ENCODE measurements at regions not wholly inside any gene's neighbourhood (a gene's known extent, or its start where the extent isn't known, plus 50 kb on each side); places are given as distances from the start of the nearest gene placed in this dataset.
"Not testable (repeated sequence)": the region's sequence is repeated elsewhere in the genome, so short reads cannot be mapped to it uniquely, and the experiment has no call there.

GRCh38 chr11:71088314-71089215 lies 163.8 kb downstream of the SHANK2 start:
- not testable (repeated sequence) for H3K4me3 ChIP-seq (ENCODE audit: low read depth, low read length); H3K9me3 ChIP-seq (ENCODE audit: control insufficient read depth, insufficient read depth, low read depth, low read length); H3K9ac ChIP-seq (ENCODE audit: low read length); H3K27ac ChIP-seq (ENCODE audit: low read depth, low read length); H3K4me1 ChIP-seq (ENCODE audit: control insufficient read depth, insufficient read depth, low read length); H3K27me3 ChIP-seq (ENCODE audit: control insufficient read depth, insufficient read depth, low read length)
- H3K36me3 ChIP-seq (ENCODE audit: control insufficient read depth, insufficient read depth, low read length) = peaks cover 18% of the 10 kb centered on the region; the same call in 1 of the 2 replicates

GRCh38 chr11:71086687-71087258 lies 165.6 kb downstream of the SHANK2 start:
- H3K36me3 ChIP-seq (ENCODE audit: control insufficient read depth, insufficient read depth, low read length) = peaks cover 12% of the 10 kb centered on the region; the same call in 1 of the 2 replicates
- H3K9ac ChIP-seq (ENCODE audit: low read length) = no peak overlapping the region
- H3K4me3 ChIP-seq (ENCODE audit: low read depth, low read length) = no peak overlapping the region
- H3K27me3 ChIP-seq (ENCODE audit: control insufficient read depth, insufficient read depth, low read length) = no peaks in the 10 kb centered on the region
- H3K27ac ChIP-seq (ENCODE audit: low read depth, low read length) = no peak overlapping the region
- H3K9me3 ChIP-seq (ENCODE audit: control insufficient read depth, insufficient read depth, low read depth, low read length) = no peaks in the 10 kb centered on the region
- H3K4me1 ChIP-seq (ENCODE audit: control insufficient read depth, insufficient read depth, low read length) = no peaks in the 10 kb centered on the region

- H3K27me3 ChIP-seq (ENCODE audit: control insufficient read depth, insufficient read depth, low read length) = no peaks in the 10 kb centered on the region
- H3K36me3 ChIP-seq (ENCODE audit: control insufficient read depth, insufficient read depth, low read length) = peaks cover 3% of the 10 kb centered on the region; the same call in 1 of the 2 replicates
- no peaks in the 10 kb centered on the region for H3K4me1 ChIP-seq (ENCODE audit: control insufficient read depth, insufficient read depth, low read length)
- no peak overlapping the region for H3K27ac ChIP-seq (ENCODE audit: low read depth, low read length)
- no peaks in the 10 kb centered on the region for H3K9me3 ChIP-seq (ENCODE audit: control insufficient read depth, insufficient read depth, low read depth, low read length)
- no peak overlapping the region for H3K9ac ChIP-seq (ENCODE audit: low read length)
- H3K4me3 ChIP-seq (ENCODE audit: low read depth, low read length) = no peak overlapping the region
These were observed 167.9 kb downstream of the SHANK2 start for GRCh38 chr11:71084306-71085012.

- no peak overlapping the region for H3K4me3 ChIP-seq (ENCODE audit: low read depth, low read length)
- H3K27ac ChIP-seq (ENCODE audit: low read depth, low read length) = no peak overlapping the region
- H3K4me1 ChIP-seq (ENCODE audit: control insufficient read depth, insufficient read depth, low read length) = no peaks in the 10 kb centered on the region
- peaks cover 6% of the 10 kb centered on the region; the same call in 1 of the 2 replicates for H3K9me3 ChIP-seq (ENCODE audit: control insufficient read depth, insufficient read depth, low read depth, low read length)
- H3K36me3 ChIP-seq (ENCODE audit: control insufficient read depth, insufficient read depth, low read length) = no peaks in the 10 kb centered on the region
- no peaks in the 10 kb centered on the region for H3K27me3 ChIP-seq (ENCODE audit: control insufficient read depth, insufficient read depth, low read length)
- H3K9ac ChIP-seq (ENCODE audit: low read length) = no peak overlapping the region
These were observed 169.3 kb downstream of the SHANK2 start for GRCh38 chr11:71083105-71083504.

GRCh38 chr11:71082454-71082853 lies 169.9 kb downstream of the SHANK2 start:
- no peaks in the 10 kb centered on the region for H3K4me1 ChIP-seq (ENCODE audit: control insufficient read depth, insufficient read depth, low read length)
- no peaks in the 10 kb centered on the region for H3K36me3 ChIP-seq (ENCODE audit: control insufficient read depth, insufficient read depth, low read length)
- H3K27me3 ChIP-seq (ENCODE audit: control insufficient read depth, insufficient read depth, low read length) = no peaks in the 10 kb centered on the region
- H3K4me3 ChIP-seq (ENCODE audit: low read depth, low read length) = no peak overlapping the region
- H3K9me3 ChIP-seq (ENCODE audit: control insufficient read depth, insufficient read depth, low read depth, low read length) = peaks cover 6% of the 10 kb centered on the region; the same call in 1 of the 2 replicates
- no peak overlapping the region for H3K9ac ChIP-seq (ENCODE audit: low read length)
- no peak overlapping the region for H3K27ac ChIP-seq (ENCODE audit: low read depth, low read length)

- Histone ChIP-seq H3K27me3 (ENCODE audit: control insufficient read depth, insufficient read depth, low read length) (no peaks in the 10 kb centered on the region), H3K27ac (ENCODE audit: low read depth, low read length) (no peak overlapping the region), H3K4me1 (ENCODE audit: control insufficient read depth, insufficient read depth, low read length) (no peaks in the 10 kb centered on the region), H3K9ac (ENCODE audit: low read length) (no peak overlapping the region), H3K9me3 (ENCODE audit: control insufficient read depth, insufficient read depth, low read depth, low read length) (peaks cover 6% of the 10 kb centered on the region; the same call in 1 of the 2 replicates), H3K4me3 (ENCODE audit: low read depth, low read length) (no peak overlapping the region), H3K36me3 (ENCODE audit: control insufficient read depth, insufficient read depth, low read length) (no peaks in the 10 kb centered on the region)
These were observed 170.6 kb downstream of the SHANK2 start for GRCh38 chr11:71081704-71082230.

- H3K4me1 ChIP-seq (ENCODE audit: control insufficient read depth, insufficient read depth, low read length) = no peaks in the 10 kb centered on the region; the same call in 1 of the 2 replicates
- H3K27me3 ChIP-seq (ENCODE audit: control insufficient read depth, insufficient read depth, low read length) = no peaks in the 10 kb centered on the region
- H3K4me3 ChIP-seq (ENCODE audit: low read depth, low read length) = no peak overlapping the region
- H3K36me3 ChIP-seq (ENCODE audit: control insufficient read depth, insufficient read depth, low read length) = no peaks in the 10 kb centered on the region
- no peak overlapping the region for H3K9ac ChIP-seq (ENCODE audit: low read length)
- no peak overlapping the region for H3K27ac ChIP-seq (ENCODE audit: low read depth, low read length)
- peaks cover 6% of the 10 kb centered on the region; the same call in 1 of the 2 replicates for H3K9me3 ChIP-seq (ENCODE audit: control insufficient read depth, insufficient read depth, low read depth, low read length)
These were observed 171.9 kb downstream of the SHANK2 start for GRCh38 chr11:71080239-71081097.

- Histone ChIP-seq H3K27ac (ENCODE audit: low read depth, low read length) (no peak overlapping the region), H3K9me3 (ENCODE audit: control insufficient read depth, insufficient read depth, low read depth, low read length) (peaks cover 6% of the 10 kb centered on the region; the same call in 1 of the 2 replicates), H3K4me1 (ENCODE audit: control insufficient read depth, insufficient read depth, low read length) (no peaks in the 10 kb centered on the region; the same call in 1 of the 2 replicates), H3K9ac (ENCODE audit: low read length) (no peak overlapping the region), H3K27me3 (ENCODE audit: control insufficient read depth, insufficient read depth, low read length) (no peaks in the 10 kb centered on the region), H3K36me3 (ENCODE audit: control insufficient read depth, insufficient read depth, low read length) (no peaks in the 10 kb centered on the region), H3K4me3 (ENCODE audit: low read depth, low read length) (no peak overlapping the region)
These were observed 172.6 kb downstream of the SHANK2 start for GRCh38 chr11:71079795-71080194.

GRCh38 chr11:71078482-71078881 lies 173.9 kb downstream of the SHANK2 start:
- Histone ChIP-seq H3K27ac (ENCODE audit: low read depth, low read length) (no peak overlapping the region), H3K27me3 (ENCODE audit: control insufficient read depth, insufficient read depth, low read length) (no peaks in the 10 kb centered on the region), H3K4me3 (ENCODE audit: low read depth, low read length) (no peak overlapping the region), H3K4me1 (ENCODE audit: control insufficient read depth, insufficient read depth, low read length) (no peaks in the 10 kb centered on the region; the same call in 1 of the 2 replicates), H3K9ac (ENCODE audit: low read length) (no peak overlapping the region), H3K36me3 (ENCODE audit: control insufficient read depth, insufficient read depth, low read length) (no peaks in the 10 kb centered on the region), H3K9me3 (ENCODE audit: control insufficient read depth, insufficient read depth, low read depth, low read length) (peaks cover 6% of the 10 kb centered on the region; the same call in 1 of the 2 replicates)
